Hematopoietic multipotent progenitor cell treated with erythropoietin and hydrocortisone succinate and interleukin-3 and kit ligand, for 6 days (in vitro differentiated cells): ENCODE measurements at regions not wholly inside any gene's neighbourhood (a gene's known extent, or its start where the extent isn't known, plus 50 kb on each side); places are given as distances from the start of the nearest gene placed in this dataset.
A peak's percentile ranks its signal among the peaks of the same experiment; 100 is the strongest.
"Not testable (repeated sequence)": the region's sequence is repeated elsewhere in the genome, so short reads cannot be mapped to it uniquely, and the experiment has no call there.

Source experiments
- DNase-seq: peaks from one replicate; pipeline ENCODE4 v3.0.0-alpha.2; 2015

GRCh38 chr9:589723-590122 is 251.8 kb upstream of the DMRT1 start:
- peak; percentile 41 for DNase-seq

GRCh38 chr9:591292-591691 is 250.2 kb upstream of the DMRT1 start:
- peak; percentile 91 for DNase-seq

GRCh38 chr9:592225-592624 is 249.3 kb upstream of the DMRT1 start:
- no peak for DNase-seq

- no peak for DNase-seq
These were observed 248.8 kb upstream of the DMRT1 start for GRCh38 chr9:592733-593132.

GRCh38 chr9:593809-594208 is 247.7 kb upstream of the DMRT1 start:
- no peak for DNase-seq

- DNase-seq: no peak
These were observed 244.8 kb upstream of the DMRT1 start for GRCh38 chr9:596703-597102.

GRCh38 chr9:600006-600405 is 241.5 kb upstream of the DMRT1 start:
- DNase-seq: no peak

GRCh38 chr9:602716-603115 is 238.8 kb upstream of the DMRT1 start:
- no peak for DNase-seq

- DNase-seq: no peak
These were observed 238.4 kb upstream of the DMRT1 start for GRCh38 chr9:603126-603525.

- DNase-seq: no peak
These were observed 234.1 kb upstream of the DMRT1 start for GRCh38 chr9:607417-607816.

- peak; percentile 93 for DNase-seq
These were observed 227.6 kb upstream of the DMRT1 start for GRCh38 chr9:613771-614347.

- peak; percentile 43 for DNase-seq
These were observed 227.1 kb upstream of the DMRT1 start for GRCh38 chr9:614431-614830.

- DNase-seq: no peak
These were observed 225.7 kb upstream of the DMRT1 start for GRCh38 chr9:615756-616155.

- DNase-seq: no peak
These were observed 224.8 kb upstream of the DMRT1 start for GRCh38 chr9:616694-617093.

GRCh38 chr9:617445-618085 is 223.9 kb upstream of the DMRT1 start:
- DNase-seq: no peak

GRCh38 chr9:618478-618877 is 223.0 kb upstream of the DMRT1 start:
- no peak for DNase-seq

- DNase-seq: no peak
These were observed 220.2 kb upstream of the DMRT1 start for GRCh38 chr9:621201-621855.

- peak; percentile 82 for DNase-seq
These were observed 216.5 kb upstream of the DMRT1 start for GRCh38 chr9:624935-625500.

GRCh38 chr9:625613-626012 is 215.9 kb upstream of the DMRT1 start:
- peak; percentile 45 for DNase-seq

GRCh38 chr9:626114-626513 is 215.4 kb upstream of the DMRT1 start:
- DNase-seq: not testable (repeated sequence)

- DNase-seq: peak; percentile 65
These were observed 214.9 kb upstream of the DMRT1 start for GRCh38 chr9:626596-626995.

GRCh38 chr9:627336-627970 is 214.0 kb upstream of the DMRT1 start:
- DNase-seq: peak; percentile 62

GRCh38 chr9:629146-629545 is 212.4 kb upstream of the DMRT1 start:
- DNase-seq: no peak

GRCh38 chr9:630817-631216 is 210.7 kb upstream of the DMRT1 start:
- no peak for DNase-seq
